T-helper 1 cell treated with Interleukin-12 subunit alpha and Interleukin-12 subunit beta and Interleukin-4 antibody, amounts not matched to agents 30 μg/mL and 1 μg/mL, for 36 hours (primary cell): ENCODE measurements at regions not wholly inside any gene's neighbourhood (a gene's known extent, or its start where the extent isn't known, plus 50 kb on each side); places are given as distances from the start of the nearest gene placed in this dataset.

Experiments used
- H3K27ac Mint-ChIP-seq: one replicate; pipeline ENCODE4 v1.8.0; 2021; ENCODE audit warnings: mild to moderate bottlenecking, mixed read lengths
- H3K27me3 Mint-ChIP-seq: one replicate; pipeline ENCODE4 v1.8.0; 2021; ENCODE audit warnings: low read depth, mixed read lengths
- H3K36me3 Mint-ChIP-seq: one replicate; pipeline ENCODE4 v1.8.0; 2021; ENCODE audit warnings: low read depth, mixed read lengths
- H3K4me1 Mint-ChIP-seq: one replicate; pipeline ENCODE4 v1.8.0; 2021; ENCODE audit warnings: low read depth, mixed read lengths
- H3K4me3 Mint-ChIP-seq: one replicate; pipeline ENCODE4 v1.8.0; 2021; ENCODE audit warnings: mild to moderate bottlenecking, moderate library complexity, mixed read lengths
- H3K9me3 Mint-ChIP-seq: one replicate; pipeline ENCODE4 v1.8.0; 2021; ENCODE audit warnings: mixed read lengths

- no peak overlapping the region for H3K4me3 Mint-ChIP-seq
- peaks cover 44% of the 10 kb centered on the region for H3K27me3 Mint-ChIP-seq
- peaks cover 6% of the 10 kb centered on the region for H3K4me1 Mint-ChIP-seq
- no peaks in the 10 kb centered on the region for H3K36me3 Mint-ChIP-seq
- no peak overlapping the region for H3K27ac Mint-ChIP-seq
- peaks cover 6% of the 10 kb centered on the region for H3K9me3 Mint-ChIP-seq
Measured at GRCh38 chr7:42858570-42858969, 53.3 kb downstream of the C7orf25 start.

- no peaks in the 10 kb centered on the region for H3K9me3 Mint-ChIP-seq
Measured at GRCh38 chr7:42856605-42856987, 55.3 kb downstream of the C7orf25 start.

GRCh38 chr7:42854571-42855118 lies 57.2 kb downstream of the C7orf25 start:
- H3K4me1 Mint-ChIP-seq = peaks cover 6% of the 10 kb centered on the region
- H3K27me3 Mint-ChIP-seq = peaks cover 45% of the 10 kb centered on the region
- no peaks in the 10 kb centered on the region for H3K36me3 Mint-ChIP-seq
- no peaks in the 10 kb centered on the region for H3K9me3 Mint-ChIP-seq
- H3K4me3 Mint-ChIP-seq = no peak overlapping the region
- H3K27ac Mint-ChIP-seq = no peak overlapping the region

More at GRCh38 chr7:42856605-42856987, 55.3 kb downstream of the C7orf25 start:
- peaks cover 45% of the 10 kb centered on the region for H3K27me3 Mint-ChIP-seq
- H3K36me3 Mint-ChIP-seq = no peaks in the 10 kb centered on the region
- H3K27ac Mint-ChIP-seq = no peak overlapping the region
- peak overlapping the region; percentile 68 for H3K4me3 Mint-ChIP-seq
- H3K4me1 Mint-ChIP-seq = peaks cover 6% of the 10 kb centered on the region

- Mint-ChIP-seq H3K4me1 (peaks cover 6% of the 10 kb centered on the region), H3K36me3 (no peaks in the 10 kb centered on the region), H3K4me3 (no peak overlapping the region)
Measured at GRCh38 chr7:42852531-42852930, 59.3 kb downstream of the C7orf25 start.

GRCh38 chr7:42843205-42843800 lies 68.6 kb downstream of the C7orf25 start:
- Mint-ChIP-seq H3K36me3 (no peaks in the 10 kb centered on the region), H3K27ac (no peak overlapping the region), H3K4me3 (no peak overlapping the region), H3K9me3 (no peaks in the 10 kb centered on the region), H3K27me3 (peaks cover 50% of the 10 kb centered on the region), H3K4me1 (no peaks in the 10 kb centered on the region)

More at GRCh38 chr7:42852531-42852930, 59.3 kb downstream of the C7orf25 start:
- Mint-ChIP-seq H3K9me3 (no peaks in the 10 kb centered on the region), H3K27ac (no peak overlapping the region), H3K27me3 (peaks cover 48% of the 10 kb centered on the region)

GRCh38 chr7:42834676-42835075 lies 77.2 kb downstream of the C7orf25 start:
- Mint-ChIP-seq H3K9me3 (no peaks in the 10 kb centered on the region), H3K36me3 (no peaks in the 10 kb centered on the region), H3K27me3 (no peaks in the 10 kb centered on the region), H3K27ac (no peak overlapping the region), H3K4me1 (no peaks in the 10 kb centered on the region), H3K4me3 (no peak overlapping the region)

GRCh38 chr7:42833411-42833810 lies 78.5 kb downstream of the C7orf25 start:
- Mint-ChIP-seq H3K36me3 (no peaks in the 10 kb centered on the region), H3K4me3 (no peak overlapping the region), H3K9me3 (no peaks in the 10 kb centered on the region), H3K4me1 (no peaks in the 10 kb centered on the region), H3K27ac (no peak overlapping the region), H3K27me3 (no peaks in the 10 kb centered on the region)

- Mint-ChIP-seq H3K4me1 (no peaks in the 10 kb centered on the region), H3K27ac (no peak overlapping the region), H3K9me3 (no peaks in the 10 kb centered on the region), H3K27me3 (no peaks in the 10 kb centered on the region), H3K4me3 (no peak overlapping the region), H3K36me3 (no peaks in the 10 kb centered on the region)
Measured at GRCh38 chr7:42832667-42833066, 79.2 kb downstream of the C7orf25 start.

- Mint-ChIP-seq H3K27ac (no peak overlapping the region), H3K27me3 (no peaks in the 10 kb centered on the region), H3K36me3 (no peaks in the 10 kb centered on the region), H3K4me3 (no peak overlapping the region), H3K4me1 (no peaks in the 10 kb centered on the region), H3K9me3 (no peaks in the 10 kb centered on the region)
Measured at GRCh38 chr7:42831718-42832522, 80.0 kb downstream of the C7orf25 start.

- Mint-ChIP-seq H3K27ac (no peak overlapping the region), H3K9me3 (no peaks in the 10 kb centered on the region)
Measured at GRCh38 chr7:42831006-42831717, 80.7 kb downstream of the C7orf25 start.

GRCh38 chr7:42812779-42813178 lies 99.1 kb downstream of the C7orf25 start:
- H3K27me3 Mint-ChIP-seq = no peaks in the 10 kb centered on the region
- H3K27ac Mint-ChIP-seq = no peak overlapping the region
- H3K4me1 Mint-ChIP-seq = no peaks in the 10 kb centered on the region
- H3K4me3 Mint-ChIP-seq = no peak overlapping the region
- peaks cover 3% of the 10 kb centered on the region for H3K9me3 Mint-ChIP-seq
- no peaks in the 10 kb centered on the region for H3K36me3 Mint-ChIP-seq

More at GRCh38 chr7:42831006-42831717, 80.7 kb downstream of the C7orf25 start:
- Mint-ChIP-seq H3K36me3 (no peaks in the 10 kb centered on the region), H3K4me3 (no peak overlapping the region), H3K4me1 (no peaks in the 10 kb centered on the region), H3K27me3 (no peaks in the 10 kb centered on the region)

GRCh38 chr7:42805601-42806000 lies 106.3 kb downstream of the C7orf25 start:
- Mint-ChIP-seq H3K4me1 (no peaks in the 10 kb centered on the region), H3K36me3 (no peaks in the 10 kb centered on the region), H3K27me3 (no peaks in the 10 kb centered on the region), H3K9me3 (peaks cover 11% of the 10 kb centered on the region), H3K4me3 (no peak overlapping the region), H3K27ac (no peak overlapping the region)

GRCh38 chr7:42794673-42795072 lies 117.2 kb downstream of the C7orf25 start:
- no peaks in the 10 kb centered on the region for H3K9me3 Mint-ChIP-seq
- H3K4me1 Mint-ChIP-seq = no peaks in the 10 kb centered on the region
- no peak overlapping the region for H3K27ac Mint-ChIP-seq
- H3K36me3 Mint-ChIP-seq = no peaks in the 10 kb centered on the region
- H3K27me3 Mint-ChIP-seq = no peaks in the 10 kb centered on the region
- H3K4me3 Mint-ChIP-seq = no peak overlapping the region

- no peaks in the 10 kb centered on the region for H3K36me3 Mint-ChIP-seq
- no peaks in the 10 kb centered on the region for H3K9me3 Mint-ChIP-seq
- no peak overlapping the region for H3K4me3 Mint-ChIP-seq
- H3K4me1 Mint-ChIP-seq = no peaks in the 10 kb centered on the region
- H3K27ac Mint-ChIP-seq = no peak overlapping the region
- H3K27me3 Mint-ChIP-seq = no peaks in the 10 kb centered on the region
Measured at GRCh38 chr7:42792841-42793240, 119.0 kb downstream of the C7orf25 start.
